OCI-LY3 (cell line): ENCODE measurements at regions not wholly inside any gene's neighbourhood (a gene's known extent, or its start where the extent isn't known, plus 50 kb on each side); places are given as distances from the start of the nearest gene placed in this dataset.
"Not testable (repeated sequence)": the region's sequence is repeated elsewhere in the genome, so short reads cannot be mapped to it uniquely, and the experiment has no call there.

Source experiments
- H2AFZ ChIP-seq: fragments of 200-600, 300-600 bp; shearing (Covaris generic); 2 replicates; pipeline ENCODE4 v1.6.0; 2014; ENCODE audit warnings: antibody characterized with exemption, low read depth, low read length
- H3K27ac ChIP-seq: fragments of 200-600, 300-600 bp; sonication (generic); 2 replicates; pipeline ENCODE4 v1.5.1; 2014; ENCODE audit warnings: mild to moderate bottlenecking, low read length, moderate library complexity, mixed read lengths
- H3K27me3 ChIP-seq: fragments of 200-600, 300-600 bp; sonication (generic); 2 replicates; pipeline ENCODE4 v1.6.1; 2014; ENCODE audit warnings: low read depth, low read length, mixed read lengths
- H3K36me3 ChIP-seq: fragments of 200-600, 300-600 bp; sonication (generic); replicated peaks from 2 replicates; pipeline ENCODE3; 2014; ENCODE audit warnings: low read depth, low read length, mixed read lengths
- H3K4me1 ChIP-seq: fragments of 300-600, 200-600 bp; sonication (generic); 2 replicates; pipeline ENCODE4 v1.6.1; 2014; ENCODE audit warnings: low read length, mixed read lengths
- H3K4me2 ChIP-seq: fragments of 200-600, 300-600 bp; sonication (generic); 2 replicates; pipeline ENCODE4 v1.6.1; 2014; ENCODE audit warnings: low read length, mixed read lengths
- H3K4me3 ChIP-seq: fragments of 300-600, 200-600 bp; sonication (generic); 2 replicates; pipeline ENCODE4 v1.5.1; 2014; ENCODE audit warnings: antibody characterized with exemption, mild to moderate bottlenecking, low read length, moderate library complexity
- H3K79me2 ChIP-seq: fragments of 300-600, 200-600 bp; shearing (Covaris generic); 2 replicates; pipeline ENCODE4 v1.6.1; 2014; ENCODE audit warnings: mild to moderate bottlenecking, low read length, mixed read lengths
- H3K9ac ChIP-seq: fragments of 300-600, 200-600 bp; shearing (Covaris generic); 2 replicates; pipeline ENCODE4 v1.6.0; 2014; ENCODE audit warnings: mild to moderate bottlenecking, low read length, moderate library complexity
- H3K9me3 ChIP-seq: fragments of 200-600, 300-600 bp; shearing (Covaris generic); 2 replicates; pipeline ENCODE4 v1.6.1; 2014; ENCODE audit warnings: low read length, mixed read lengths; ENCODE audit not compliant: insufficient read depth
- H4K20me1 ChIP-seq: fragments of 200-600, 300-600 bp; sonication (generic); 2 replicates; pipeline ENCODE4 v1.6.1; 2016; ENCODE audit warnings: low read length, mixed read lengths; ENCODE audit not compliant: insufficient read depth
- CTCF ChIP-seq: fragments of 200-600, 300-600 bp; sonication (generic); IDR thresholded peaks from 2 replicates; pipeline ENCODE4 v1.5.1; 2014; ENCODE audit warnings: antibody characterized with exemption, low read length, low read depth
- EZH2phosphoT487 ChIP-seq: fragments of 200-600 bp; shearing (Covaris generic); IDR thresholded peaks from 2 replicates; pipeline ENCODE4 v1.6.1; 2018; ENCODE audit warnings: antibody characterized with exemption, mixed run types, low read depth

GRCh38 chr13:111629926-111630325 lies 309.5 kb downstream of the TEX29 start:
- Histone ChIP-seq H3K4me2 (no peak overlapping the region), H3K36me3 (no peaks in the 10 kb centered on the region), H4K20me1 (no peaks in the 10 kb centered on the region), H2AFZ (no peak overlapping the region), H3K4me1 (no peaks in the 10 kb centered on the region), H3K9ac (no peak overlapping the region), H3K27me3 (no peaks in the 10 kb centered on the region), H3K79me2 (no peaks in the 10 kb centered on the region), H3K4me3 (no peak overlapping the region), H3K9me3 (no peaks in the 10 kb centered on the region), H3K27ac (no peak overlapping the region)
- no peak for TF ChIP-seq CTCF
- no peak for TF ChIP-seq EZH2phosphoT487

DNA sequence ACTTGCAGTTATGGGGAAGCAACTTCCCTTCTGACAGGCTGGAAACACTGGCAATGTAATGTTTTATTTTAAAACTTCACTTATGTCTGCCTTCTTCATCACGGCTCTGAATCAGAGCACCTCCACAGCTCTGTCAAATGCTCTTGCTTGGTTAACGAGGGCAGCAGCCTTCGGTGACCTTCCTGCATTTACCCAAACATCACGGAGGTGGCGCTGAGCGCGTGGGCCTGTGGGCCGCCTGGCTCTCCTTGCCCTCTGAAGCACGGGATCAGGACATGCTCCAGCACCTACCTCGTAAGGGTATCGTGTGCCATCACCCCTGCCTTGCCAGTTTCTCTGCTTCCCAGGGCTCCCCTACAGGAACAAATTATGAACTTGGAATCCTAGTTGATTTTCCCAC lies 310.0 kb downstream of the TEX29 start:
- H3K27ac ChIP-seq, result no peak overlapping the region
- H3K9me3 ChIP-seq, result no peaks in the 10 kb centered on the region
- H3K4me1 ChIP-seq, result no peaks in the 10 kb centered on the region
- H3K79me2 ChIP-seq, result no peaks in the 10 kb centered on the region
- TF ChIP-seq EZH2phosphoT487, result no peak
- TF ChIP-seq CTCF, result no peak
- H4K20me1 ChIP-seq, result no peaks in the 10 kb centered on the region
- no peak overlapping the region for H2AFZ ChIP-seq
- no peaks in the 10 kb centered on the region for H3K36me3 ChIP-seq
- H3K4me2 ChIP-seq, result no peak overlapping the region
- H3K4me3 ChIP-seq, result no peak overlapping the region
- no peaks in the 10 kb centered on the region for H3K27me3 ChIP-seq
- no peak overlapping the region for H3K9ac ChIP-seq

- not testable (repeated sequence) for H3K4me3 ChIP-seq, H3K36me3 ChIP-seq, H3K4me2 ChIP-seq, H3K9me3 ChIP-seq, H3K9ac ChIP-seq, H3K27me3 ChIP-seq, H2AFZ ChIP-seq, H4K20me1 ChIP-seq, H3K79me2 ChIP-seq, H3K27ac ChIP-seq, H3K4me1 ChIP-seq
These were observed 310.8 kb downstream of the TEX29 start for GRCh38 chr13:111631271-111631670.

- no peaks in the 10 kb centered on the region for H3K79me2 ChIP-seq
- no peaks in the 10 kb centered on the region for H3K36me3 ChIP-seq
- H3K9me3 ChIP-seq, result no peaks in the 10 kb centered on the region
- H4K20me1 ChIP-seq, result no peaks in the 10 kb centered on the region
- no peak overlapping the region for H3K4me2 ChIP-seq
- no peaks in the 10 kb centered on the region for H3K27me3 ChIP-seq
- H3K4me3 ChIP-seq, result no peak overlapping the region
- no peak overlapping the region for H2AFZ ChIP-seq
- H3K27ac ChIP-seq, result no peak overlapping the region
- no peaks in the 10 kb centered on the region for H3K4me1 ChIP-seq
- H3K9ac ChIP-seq, result no peak overlapping the region
- TF ChIP-seq CTCF (no peak), EZH2phosphoT487 (no peak)
These were observed 312.5 kb downstream of the TEX29 start for GRCh38 chr13:111632906-111633305.

DNA sequence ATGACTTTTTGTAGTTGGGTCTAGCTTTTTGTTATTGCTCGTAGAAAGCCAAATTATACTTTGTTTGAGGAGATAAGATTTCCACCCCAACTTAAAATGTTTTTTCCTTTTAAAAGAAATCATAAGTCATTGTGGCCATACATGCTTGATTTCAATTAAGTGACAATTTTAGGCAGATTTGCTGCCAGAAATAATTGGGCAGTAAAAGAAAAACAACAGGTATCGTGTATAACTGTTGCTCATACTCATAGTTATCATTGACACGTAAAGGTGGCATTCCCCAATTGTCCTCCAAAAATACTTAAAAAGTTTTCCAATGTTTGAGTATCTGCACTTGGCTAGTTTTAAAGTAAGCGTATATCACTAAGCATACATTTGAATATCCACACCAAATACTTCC lies 313.0 kb downstream of the TEX29 start:
- Histone ChIP-seq H3K4me3 (no peak overlapping the region), H3K9me3 (no peaks in the 10 kb centered on the region), H3K27me3 (no peaks in the 10 kb centered on the region), H3K27ac (no peak overlapping the region), H3K36me3 (no peaks in the 10 kb centered on the region), H3K4me2 (no peak overlapping the region), H3K4me1 (no peaks in the 10 kb centered on the region), H3K79me2 (no peaks in the 10 kb centered on the region), H2AFZ (no peak overlapping the region), H3K9ac (no peak overlapping the region), H4K20me1 (no peaks in the 10 kb centered on the region)
- no peak for TF ChIP-seq CTCF
- TF ChIP-seq EZH2phosphoT487, result no peak
